SK-N-SH (cell line): ENCODE measurements at regions not wholly inside any gene's neighbourhood (a gene's known extent, or its start where the extent isn't known, plus 50 kb on each side); places are given as distances from the start of the nearest gene placed in this dataset.

Source experiments
- CTCF ChIA-PET: fragments of 300-600, 350-600 bp; formaldehyde crosslinking; extraction: SDS; loops from one replicate; lab custom pipeline; 2021; lab: Yijun Ruan, JAX
- POLR2A ChIA-PET: fragments of 350-600 bp; sonication (Branson Sonifier 250); formaldehyde crosslinking; extraction: SDS; loops from one replicate; lab custom pipeline; 2020; ENCODE audit warnings: antibody characterized with exemption, inconsistent platforms; lab: Yijun Ruan, JAX
- DNase-seq: peaks from one replicate; pipeline ENCODE4 v3.0.0; 2012
- H2AFZ ChIP-seq: fragments of 200-600 bp; sonication (generic); 2 replicates; pipeline ENCODE4 v1.8.1; 2016; ENCODE audit warnings: antibody characterized with exemption, mild to moderate bottlenecking, low read depth
- H3F3A ChIP-seq: fragments of 200-600 bp; sonication (generic); replicated peaks from 2 replicates; pipeline ENCODE3; 2016; ENCODE audit warnings: antibody characterized with exemption, mild to moderate bottlenecking; ENCODE audit not compliant: insufficient read depth
- H3K27ac ChIP-seq, 2 experiments: fragments of 200-500 bp in 1 of 2; fragments of 200-600 bp in 1 of 2; sonication (Bioruptor generic) in 1 of 2; sonication (generic), shearing (Covaris generic) in 1 of 2; 2 replicates each; pipeline versions ENCODE4 v1.5.1 to v1.6.1; 2014 to 2016; ENCODE audit warnings: low read depth in 2 of 2, inconsistent platforms in 1 of 2, low read length in 1 of 2, mild to moderate bottlenecking in 1 of 2, mixed read lengths in 1 of 2
- H3K27me3 ChIP-seq: fragments of 200-600 bp; sonication (generic), shearing (Covaris generic); 2 replicates; pipeline ENCODE4 v1.6.1; 2016; ENCODE audit warnings: mixed run types; ENCODE audit not compliant: insufficient read depth
- H3K36me3 ChIP-seq, 2 experiments: fragments of 200-500 bp in 1 of 2; fragments of 200-600 bp in 1 of 2; sonication (Bioruptor generic) in 1 of 2; sonication (generic) in 1 of 2; replicated peaks in 1 of 2; 2 replicates each; pipeline versions ENCODE3 to v1.5.1; 2014 to 2016; ENCODE audit warnings: low read length in 1 of 2, mild to moderate bottlenecking in 1 of 2; ENCODE audit not compliant: insufficient read depth in 2 of 2, control insufficient read depth in 1 of 2
- H3K4me1 ChIP-seq, 2 experiments: fragments of 200-500 bp in 1 of 2; fragments of 200-600 bp in 1 of 2; sonication (Bioruptor generic) in 1 of 2; sonication (generic), shearing (Covaris generic) in 1 of 2; 2 replicates each; pipeline versions ENCODE4 v1.5.1 to v1.6.1; 2014 to 2016; ENCODE audit warnings: low read depth in 1 of 2, low read length in 1 of 2, mixed run types in 1 of 2; ENCODE audit not compliant: insufficient read depth in 2 of 2, control insufficient read depth in 1 of 2
- H3K4me2 ChIP-seq: fragments of 200-600 bp; sonication (generic), shearing (Covaris generic); 2 replicates; pipeline ENCODE4 v1.6.1; 2017; ENCODE audit warnings: mixed run types
- H3K4me3 ChIP-seq, 2 experiments: fragments of 200-500 bp in 1 of 2; fragments of 200-600 bp in 1 of 2; sonication (Bioruptor generic) in 1 of 2; sonication (generic), shearing (Covaris generic) in 1 of 2; 2 replicates each; pipeline versions ENCODE4 v1.5.1 to v1.8.1; 2014 to 2016; ENCODE audit warnings: low read depth in 2 of 2, inconsistent platforms in 1 of 2, low read length in 1 of 2, mild to moderate bottlenecking in 1 of 2, mixed read lengths in 1 of 2, moderate library complexity in 1 of 2
- H3K79me2 ChIP-seq: fragments of 200-600 bp; sonication (generic); 2 replicates; pipeline ENCODE4 v1.8.1; 2017; ENCODE audit warnings: mild to moderate bottlenecking; ENCODE audit not compliant: insufficient read depth
- H3K9ac ChIP-seq: fragments of 200-600 bp; sonication (generic); 2 replicates; pipeline ENCODE4 v1.6.1; 2017; ENCODE audit warnings: mixed run types
- H3K9me2 ChIP-seq: fragments of 200-600 bp; sonication (generic); 2 replicates; pipeline ENCODE4 v1.6.1; 2017; ENCODE audit warnings: mixed run types
- H3K9me3 ChIP-seq: fragments of 200-600 bp; sonication (generic); 2 replicates; pipeline ENCODE4 v1.6.1; 2017; ENCODE audit warnings: mixed run types, mild to moderate bottlenecking, moderate library complexity
- H4K20me1 ChIP-seq: fragments of 200-600 bp; sonication (generic); 2 replicates; pipeline ENCODE4 v1.6.1; 2017; ENCODE audit warnings: mild to moderate bottlenecking, mixed run types; ENCODE audit not compliant: insufficient read depth
- CHD2 ChIP-seq: fragments of 150-350 bp; IDR thresholded peaks from 2 replicates; pipeline ENCODE4 v1.6.1; 2018; ENCODE audit warnings: low read length; ENCODE audit not compliant: partially characterized antibody
- CTCF ChIP-seq: fragments of 200-600 bp; sonication (generic); IDR thresholded peaks from 2 replicates; pipeline ENCODE4 v1.6.1; 2017; ENCODE audit warnings: antibody characterized with exemption, mild to moderate bottlenecking, moderate library complexity
- EZH2phosphoT487 ChIP-seq: fragments of 200-600 bp; sonication (generic); IDR thresholded peaks from 2 replicates; pipeline ENCODE4 v1.6.1; 2017; ENCODE audit warnings: low read depth, mixed run types, mild to moderate bottlenecking, antibody characterized with exemption, moderate library complexity, borderline replicate concordance
- FOXM1 ChIP-seq: IDR thresholded peaks from 2 replicates; pipeline ENCODE4 v1.4.0; 2012; ENCODE audit warnings: low read depth, mild to moderate bottlenecking
- GABPA ChIP-seq: IDR thresholded peaks from 2 replicates; pipeline ENCODE4 v1.4.0; 2012; ENCODE audit warnings: low read depth, mild to moderate bottlenecking
- GATA2 ChIP-seq: sonication (generic); formaldehyde crosslinking; IDR thresholded peaks from 2 replicates; pipeline ENCODE4 v1.5.0; 2020; ENCODE audit warnings: mild to moderate bottlenecking, missing genetic modification reagents
- JUND ChIP-seq: IDR thresholded peaks from 2 replicates; pipeline ENCODE4 v1.4.0; 2012
- MAX ChIP-seq: IDR thresholded peaks from 2 replicates; pipeline ENCODE4 v1.4.0; 2012; ENCODE audit warnings: low read depth
- NFIC ChIP-seq: IDR thresholded peaks from 2 replicates; pipeline ENCODE4 v1.4.0; 2012; ENCODE audit warnings: borderline replicate concordance
- RAD21 ChIP-seq: IDR thresholded peaks from 2 replicates; pipeline ENCODE4 v1.6.1; 2012; ENCODE audit warnings: mild to moderate bottlenecking, low read length
- RCOR1 ChIP-seq: fragments of 150-350 bp; IDR thresholded peaks from 2 replicates; pipeline ENCODE4 v1.6.1; 2017; ENCODE audit warnings: antibody characterized with exemption, low read length
- RFX5 ChIP-seq: IDR thresholded peaks from 2 replicates; pipeline ENCODE4 v1.6.1; 2012; ENCODE audit warnings: mild to moderate bottlenecking, improper control_type of control experiment, low read length
- RXRA ChIP-seq: IDR thresholded peaks from 2 replicates; pipeline ENCODE4 v1.4.0; 2012; ENCODE audit warnings: low read depth, mild to moderate bottlenecking, borderline replicate concordance
- SMC3 ChIP-seq: IDR thresholded peaks from 2 replicates; pipeline ENCODE4 v1.6.1; 2012; ENCODE audit warnings: low read depth, low read length, improper control_type of control experiment
- TAF1 ChIP-seq: IDR thresholded peaks from 2 replicates; pipeline ENCODE4 v1.6.1; 2012; ENCODE audit warnings: low read depth, mild to moderate bottlenecking, low read length, moderate library complexity, borderline replicate concordance
- TCF12 ChIP-seq: IDR thresholded peaks from 2 replicates; pipeline ENCODE4 v1.4.0; 2012
- TEAD4 ChIP-seq: IDR thresholded peaks from 2 replicates; pipeline ENCODE4 v1.4.0; 2012; ENCODE audit warnings: mild to moderate bottlenecking, borderline replicate concordance; ENCODE audit not compliant: insufficient read depth
- USF1 ChIP-seq: IDR thresholded peaks from 2 replicates; pipeline ENCODE4 v1.4.0; 2012; ENCODE audit warnings: low read depth, borderline replicate concordance
- ZBTB33 ChIP-seq: IDR thresholded peaks from 2 replicates; pipeline ENCODE4 v1.4.0; 2012; ENCODE audit warnings: low read depth, borderline replicate concordance
- WGBS: methylation state at CpG from one replicate; pipeline ENCODE4 v1.1.6; 2017; ENCODE audit warnings: low lambda C conversion rate; 5-methylcytosine and 5-hydroxymethylcytosine counted together

GRCh38 chr17:33927732-33928133 lies 327.4 kb upstream of the CCL2 start:
- peak; percentile 39; the same call in 1 of the 2 replicates for TF ChIP-seq SMC3
- TF ChIP-seq RXRA, result no peak
- peak; percentile 22 for TF ChIP-seq CTCF
- peak; percentile 70 for TF ChIP-seq RAD21
- no peaks in the 10 kb centered on the region for H3K9me2 ChIP-seq
- 25% methylated on average over 3 of the region's 3 CpGs for WGBS
- no peaks in the 10 kb centered on the region for H3K79me2 ChIP-seq
- H4K20me1 ChIP-seq, result no peaks in the 10 kb centered on the region
- no peaks in the 10 kb centered on the region for H3K27me3 ChIP-seq
- H3K9me3 ChIP-seq, result no peaks in the 10 kb centered on the region
- peaks cover 0 to 3% of the 10 kb centered on the region in 2 experiments; a peak in 1 of 4 replicates for H3K4me1 ChIP-seq
- no peaks in the 10 kb centered on the region for H3F3A ChIP-seq
- H2AFZ ChIP-seq, result no peak overlapping the region
- H3K4me3 ChIP-seq, result no peak overlapping the region
- ChIA-PET POLR2A (no interaction called here), CTCF (interaction anchor here (0.6 to 5.7 kb wide), 35 partner anchors 10 to 434 kb away, joined by 3 to 66 read pairs (median 4); no protein-coding TSS in a partner anchor)
- H3K36me3 ChIP-seq, result no peaks in the 10 kb centered on the region
- H3K9ac ChIP-seq, result no peak overlapping the region
- H3K27ac ChIP-seq, result no peak overlapping the region
- H3K4me2 ChIP-seq, result no peak overlapping the region
- peak; percentile 39 for DNase-seq

- 48% methylated on average over 9 of the region's 9 CpGs for WGBS
- Histone ChIP-seq H3K4me2 (no peak overlapping the region), H3K27ac (no peak overlapping the region), H3K9ac (no peak overlapping the region), H3K27me3 (no peaks in the 10 kb centered on the region), H3K9me2 (no peaks in the 10 kb centered on the region), H3K9me3 (no peaks in the 10 kb centered on the region), H3K4me1 (peaks cover 0 to 3% of the 10 kb centered on the region in 2 experiments; a peak in 1 of 4 replicates), H3K4me3 (no peak overlapping the region), H3K36me3 (no peaks in the 10 kb centered on the region), H4K20me1 (no peaks in the 10 kb centered on the region), H3F3A (no peaks in the 10 kb centered on the region), H3K79me2 (no peaks in the 10 kb centered on the region), H2AFZ (no peak overlapping the region)
- no peak for DNase-seq
- TF ChIP-seq RCOR1, result no peak
- TF ChIP-seq CHD2, result no peak
- TF ChIP-seq RFX5, result no peak
- TF ChIP-seq GATA2, result no peak
- TF ChIP-seq TEAD4, result no peak
- no peak for TF ChIP-seq SMC3
- no peak for TF ChIP-seq USF1
- no peak for TF ChIP-seq GABPA
- TF ChIP-seq EZH2phosphoT487, result no peak
- no peak for TF ChIP-seq TAF1
- TF ChIP-seq ZBTB33, result no peak
- no peak for TF ChIP-seq CTCF
- TF ChIP-seq JUND, result no peak
- TF ChIP-seq MAX, result no peak
- TF ChIP-seq FOXM1, result no peak
- no peak for TF ChIP-seq NFIC
- no peak for TF ChIP-seq TCF12
- CTCF ChIA-PET, result interaction anchor here (1.3 to 5.7 kb wide), 8 partner anchors 9 to 216 kb away, joined by 3 to 66 read pairs (median 8); no protein-coding TSS in a partner anchor
- POLR2A ChIA-PET, result no interaction called here
Measured at GRCh38 chr17:33929181-33929724, 325.8 kb upstream of the CCL2 start.
